ENCODE measurements at regions not wholly inside any gene's neighbourhood (a gene's known extent, or its start where the extent isn't known, plus 50 kb on each side); places are given as distances from the start of the nearest gene placed in this dataset.
"Not testable (repeated sequence)": the region's sequence is repeated elsewhere in the genome, so short reads cannot be mapped to it uniquely, and the experiment has no call there.

DNA sequence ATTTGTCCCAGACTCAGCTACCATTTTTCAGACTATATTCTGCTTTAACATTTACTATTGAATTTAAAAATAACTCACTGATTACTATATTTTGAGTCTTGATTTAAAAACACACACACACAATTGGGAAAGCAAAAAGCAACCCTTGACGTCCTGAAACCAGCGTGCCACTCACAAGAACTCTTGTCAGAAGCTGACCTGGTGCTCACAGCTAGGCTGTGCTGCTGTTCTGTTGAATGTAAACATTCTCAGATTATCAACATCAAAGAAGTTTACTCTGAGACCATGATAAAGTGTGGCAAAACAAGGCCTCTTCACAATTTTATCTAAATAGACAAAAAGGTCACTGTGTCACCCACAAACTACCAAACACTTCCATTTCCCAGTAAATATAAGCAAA is 62.6 kb upstream of the CACNA2D1 start:
- Histone ChIP-seq H3K9me3 (no peaks in the 10 kb centered on the region), H3K4me1 (no peaks in the 10 kb centered on the region), H3K27me3 (no peaks in the 10 kb centered on the region), H3K36me3 (no peaks in the 10 kb centered on the region), H3K4me3 (no peak overlapping the region), H3K27ac (no peak overlapping the region)
- no peak for DNase-seq (ENCODE audit: low spot score in 2 of 2)
- TF ChIP-seq, protein P1, sequence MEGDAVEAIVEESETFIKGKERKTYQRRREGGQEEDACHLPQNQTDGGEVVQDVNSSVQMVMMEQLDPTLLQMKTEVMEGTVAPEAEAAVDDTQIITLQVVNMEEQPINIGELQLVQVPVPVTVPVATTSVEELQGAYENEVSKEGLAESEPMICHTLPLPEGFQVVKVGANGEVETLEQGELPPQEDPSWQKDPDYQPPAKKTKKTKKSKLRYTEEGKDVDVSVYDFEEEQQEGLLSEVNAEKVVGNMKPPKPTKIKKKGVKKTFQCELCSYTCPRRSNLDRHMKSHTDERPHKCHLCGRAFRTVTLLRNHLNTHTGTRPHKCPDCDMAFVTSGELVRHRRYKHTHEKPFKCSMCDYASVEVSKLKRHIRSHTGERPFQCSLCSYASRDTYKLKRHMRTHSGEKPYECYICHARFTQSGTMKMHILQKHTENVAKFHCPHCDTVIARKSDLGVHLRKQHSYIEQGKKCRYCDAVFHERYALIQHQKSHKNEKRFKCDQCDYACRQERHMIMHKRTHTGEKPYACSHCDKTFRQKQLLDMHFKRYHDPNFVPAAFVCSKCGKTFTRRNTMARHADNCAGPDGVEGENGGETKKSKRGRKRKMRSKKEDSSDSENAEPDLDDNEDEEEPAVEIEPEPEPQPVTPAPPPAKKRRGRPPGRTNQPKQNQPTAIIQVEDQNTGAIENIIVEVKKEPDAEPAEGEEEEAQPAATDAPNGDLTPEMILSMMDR (IDR thresholded peaks at IDR 0.05) = no peak
- intact Hi-C loops (cut with DNase I) = no loop called here

DNA sequence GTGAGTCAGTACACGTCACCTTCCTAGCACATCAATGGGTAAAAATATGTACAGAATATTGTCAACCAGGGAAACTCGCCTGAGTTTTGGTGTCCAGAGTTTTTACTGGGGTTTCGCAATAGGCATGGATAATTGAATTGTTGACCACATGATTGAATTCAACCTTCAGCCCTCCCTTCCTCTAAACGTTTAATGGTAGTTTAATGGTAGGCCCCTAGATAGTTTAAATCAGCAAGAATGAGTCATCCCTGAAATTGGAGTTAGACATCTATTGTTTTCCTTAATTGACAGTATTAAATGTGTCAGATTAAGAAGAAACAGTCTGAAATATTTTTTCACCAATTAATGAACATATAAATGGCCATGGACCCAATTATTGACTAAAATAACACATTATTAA is 57.8 kb upstream of the CACNA2D1 start:
- H3K4me1 ChIP-seq = no peaks in the 10 kb centered on the region
- TF ChIP-seq, protein P1 (IDR thresholded peaks at IDR 0.05) = no peak
- DNase-seq (ENCODE audit: low spot score in 2 of 2) = no peak
- intact Hi-C loops (cut with DNase I) = no loop called here
- H3K9me3 ChIP-seq = no peaks in the 10 kb centered on the region
- H3K36me3 ChIP-seq = no peaks in the 10 kb centered on the region
- no peak overlapping the region for H3K27ac ChIP-seq
- no peak overlapping the region for H3K4me3 ChIP-seq
- no peaks in the 10 kb centered on the region for H3K27me3 ChIP-seq

DNA sequence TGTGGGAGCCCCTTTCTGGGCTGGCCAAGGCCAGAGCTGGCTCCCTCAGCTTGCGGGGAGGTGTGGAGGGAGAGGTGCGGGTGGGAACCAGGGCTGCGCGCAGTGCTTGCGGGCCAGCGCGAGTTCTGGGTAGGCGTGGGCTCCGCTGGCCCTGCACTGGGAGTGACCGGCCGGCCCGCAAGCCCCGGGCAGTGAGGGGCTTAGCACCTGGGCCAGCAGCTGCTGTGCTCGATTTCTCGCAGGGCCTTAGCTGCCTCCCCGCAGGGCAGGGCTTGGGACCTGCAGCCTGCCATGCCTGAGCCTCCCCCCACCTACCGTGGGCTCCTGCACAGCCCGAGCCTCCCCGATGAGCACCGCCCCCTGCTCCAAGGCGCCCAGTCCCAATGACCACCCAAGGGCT is 56.0 kb upstream of the CACNA2D1 start:
- H3K27ac ChIP-seq; H3K27me3 ChIP-seq; intact Hi-C loops (cut with DNase I); H3K4me3 ChIP-seq; H3K36me3 ChIP-seq; H3K4me1 ChIP-seq; H3K9me3 ChIP-seq; DNase-seq (ENCODE audit: low spot score in 2 of 2): not testable (repeated sequence)

DNA sequence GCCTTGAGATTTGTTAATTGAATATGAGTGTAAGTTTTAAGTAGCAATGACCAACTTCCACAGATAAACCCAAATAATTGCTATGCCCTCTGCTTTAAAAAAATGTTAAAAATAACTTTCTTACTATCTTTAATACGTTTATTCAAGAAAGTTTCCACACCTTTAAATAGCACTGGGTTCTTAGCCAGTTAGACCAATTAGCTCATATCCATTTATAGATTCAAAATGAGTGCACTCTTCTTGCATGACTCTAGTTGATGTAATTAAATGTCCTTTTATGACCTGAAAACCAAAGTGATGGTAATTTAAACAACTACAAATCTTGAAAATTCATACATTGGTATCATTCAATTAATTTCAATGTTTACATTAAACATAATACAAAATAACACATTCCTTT is 50.8 kb upstream of the CACNA2D1 start:
- intact Hi-C loops (cut with DNase I) = no loop called here
- TF ChIP-seq, protein P1 (IDR thresholded peaks at IDR 0.05) = no peak
- Histone ChIP-seq H3K9me3 (no peaks in the 10 kb centered on the region), H3K4me3 (no peak overlapping the region), H3K27me3 (no peaks in the 10 kb centered on the region), H3K36me3 (no peaks in the 10 kb centered on the region), H3K27ac (no peak overlapping the region), H3K4me1 (no peaks in the 10 kb centered on the region)
- DNase-seq (ENCODE audit: low spot score in 2 of 2) = no peak
